IMR-90 (cell line): ENCODE measurements at regions not wholly inside any gene's neighbourhood (a gene's known extent, or its start where the extent isn't known, plus 50 kb on each side); places are given as distances from the start of the nearest gene placed in this dataset.

Source experiments
- ATAC-seq: fragments of 200-7000 bp; cut with Tn5 transposase; 2 replicates; pipeline ENCODE4 v1.9.1; 2020; ENCODE audit warnings: low read depth, mild to moderate bottlenecking, moderate library complexity
- BruUV-seq: library from RNA; stranded (reverse); fragments of 400-500 nt; replicated peaks from 2 replicates; lab custom pipeline; 2021; lab: Mats Ljungman, UMichigan
- CTCF ChIA-PET: fragments of 300-600 bp; formaldehyde crosslinking; extraction: SDS; loops from one replicate; lab custom pipeline; 2021; ENCODE audit warnings: antibody characterized with exemption; lab: Yijun Ruan, JAX
- POLR2A ChIA-PET: fragments of 300-600 bp; sonication (Branson Sonifier 250); formaldehyde crosslinking; loops from one replicate; lab custom pipeline; 2022; ENCODE audit warnings: antibody characterized with exemption; ENCODE audit not compliant: unreplicated experiment; lab: Charles Lee
- DNase-seq: peaks from one replicate; pipeline ENCODE4 v3.0.0; 2013
- H2AFZ ChIP-seq: replicated peaks from 2 replicates; pipeline ENCODE3; 2013; ENCODE audit warnings: low read length, mild to moderate bottlenecking; ENCODE audit not compliant: poor library complexity
- H2AK5ac ChIP-seq: 2 replicates; pipeline ENCODE4 v1.6.1; 2013; ENCODE audit warnings: low read depth, low read length, inconsistent platforms
- H2AK9ac ChIP-seq: replicated peaks from 2 replicates; pipeline ENCODE3; 2013; ENCODE audit warnings: mild to moderate bottlenecking, low read depth, low read length, moderate library complexity; ENCODE audit not compliant: poor library complexity
- H2BK120ac ChIP-seq: 2 replicates; pipeline ENCODE4 v1.6.1; 2013; ENCODE audit warnings: low read depth, low read length, inconsistent platforms
- H2BK15ac ChIP-seq: 3 replicates; pipeline ENCODE4 v1.6.1; 2013; ENCODE audit warnings: low read depth, low read length, inconsistent platforms
- H2BK20ac ChIP-seq: 2 replicates; pipeline ENCODE4 v1.6.1; 2013; ENCODE audit warnings: low read depth, mild to moderate bottlenecking, inconsistent platforms, low read length, moderate library complexity
- H2BK5ac ChIP-seq: 2 replicates; pipeline ENCODE4 v1.6.1; 2013; ENCODE audit warnings: mild to moderate bottlenecking, low read depth, low read length, inconsistent platforms; ENCODE audit not compliant: poor library complexity, severe bottlenecking
- H3K14ac ChIP-seq: replicated peaks from 2 replicates; pipeline ENCODE4 v1.6.1; 2013; ENCODE audit warnings: low read depth, low read length, inconsistent platforms
- H3K18ac ChIP-seq: 2 replicates; pipeline ENCODE4 v1.6.1; 2013; ENCODE audit warnings: low read depth, low read length, control low read depth
- H3K23ac ChIP-seq: 2 replicates; pipeline ENCODE4 v1.6.1; 2013; ENCODE audit warnings: low read depth, low read length, inconsistent platforms
- H3K27ac ChIP-seq: 2 replicates; pipeline ENCODE4 v1.5.1; 2013; ENCODE audit warnings: mild to moderate bottlenecking, control low read depth, low read length; ENCODE audit not compliant: insufficient read depth
- H3K27me3 ChIP-seq: 2 replicates; pipeline ENCODE4 v1.6.1; 2013; ENCODE audit warnings: low read length; ENCODE audit not compliant: control insufficient read depth, insufficient read depth
- H3K36me3 ChIP-seq: 2 replicates; pipeline ENCODE4 v1.6.1; 2013; ENCODE audit warnings: low read length, mixed read lengths; ENCODE audit not compliant: control insufficient read depth, insufficient read depth
- H3K4ac ChIP-seq: 2 replicates; pipeline ENCODE4 v1.6.1; 2013; ENCODE audit warnings: low read depth, low read length, inconsistent platforms
- H3K4me1 ChIP-seq: 2 replicates; pipeline ENCODE4 v1.6.1; 2013; ENCODE audit warnings: low read length, mixed read lengths; ENCODE audit not compliant: control insufficient read depth, insufficient read depth
- H3K4me2 ChIP-seq: 2 replicates; pipeline ENCODE4 v1.6.1; 2013; ENCODE audit warnings: low read depth, mild to moderate bottlenecking, control low read depth, low read length, moderate library complexity
- H3K4me3 ChIP-seq: 2 replicates; pipeline ENCODE4 v1.5.1; 2013; ENCODE audit warnings: low read depth, mild to moderate bottlenecking, control low read depth, low read length, moderate library complexity; ENCODE audit not compliant: insufficient read depth
- H3K56ac ChIP-seq: 2 replicates; pipeline ENCODE4 v1.6.1; 2013; ENCODE audit warnings: low read length, inconsistent platforms; ENCODE audit not compliant: insufficient read depth; ENCODE audit errors: extremely low read depth
- H3K79me1 ChIP-seq, 2 experiments: 2 replicates each; pipeline ENCODE4 v1.6.1; 2013; ENCODE audit warnings: low read length in 2 of 2, inconsistent platforms in 1 of 2, low read depth in 1 of 2
- H3K9ac ChIP-seq: 2 replicates; pipeline ENCODE4 v1.6.1; 2013; ENCODE audit warnings: low read depth, low read length, control low read depth
- H3K9me1 ChIP-seq: 2 replicates; pipeline ENCODE4 v1.6.1; 2013; ENCODE audit warnings: low read length, inconsistent platforms; ENCODE audit not compliant: insufficient read depth
- H3K9me3 ChIP-seq: 2 replicates; pipeline ENCODE4 v1.6.1; 2013; ENCODE audit warnings: low read length; ENCODE audit not compliant: control insufficient read depth, insufficient read depth
- H4K20me1 ChIP-seq: 2 replicates; pipeline ENCODE4 v1.6.1; 2013; ENCODE audit warnings: low read length, inconsistent platforms; ENCODE audit not compliant: insufficient read depth
- H4K5ac ChIP-seq: 2 replicates; pipeline ENCODE4 v1.6.1; 2013; ENCODE audit warnings: mild to moderate bottlenecking, low read depth, low read length, control low read depth
- H4K8ac ChIP-seq, 2 experiments: 2 replicates each; pipeline ENCODE4 v1.6.1; 2013; ENCODE audit warnings: low read depth in 2 of 2, low read length in 2 of 2, control low read depth in 1 of 2, inconsistent platforms in 1 of 2
- H4K91ac ChIP-seq: 2 replicates; pipeline ENCODE4 v1.6.1; 2013; ENCODE audit warnings: low read depth, low read length, inconsistent platforms; ENCODE audit not compliant: insufficient read depth
- BHLHE40 ChIP-seq: fragments of 150-350 bp; IDR thresholded peaks from 2 replicates; pipeline ENCODE4 v1.6.1; 2016; ENCODE audit warnings: mild to moderate bottlenecking, low read depth, low read length
- CEBPB ChIP-seq: IDR thresholded peaks from 2 replicates; pipeline ENCODE4 v1.6.1; 2012; ENCODE audit warnings: low read depth, low read length, improper control_type of control experiment
- CHD1 ChIP-seq: IDR thresholded peaks from 2 replicates; pipeline ENCODE4 v1.6.1; 2012; ENCODE audit warnings: low read depth, low read length, improper control_type of control experiment
- CTCF ChIP-seq: conservative IDR thresholded peaks from 2 replicates; pipeline ENCODE4 v1.5.1; 2012; ENCODE audit warnings: mild to moderate bottlenecking, low read depth, low read length, improper control_type of control experiment
- ELK1 ChIP-seq: fragments of 150-350 bp; IDR thresholded peaks from 2 replicates; pipeline ENCODE4 v1.6.1; 2016; ENCODE audit warnings: low read depth, mild to moderate bottlenecking, low read length, moderate library complexity, borderline replicate concordance
- FOS ChIP-seq: fragments of 150-350 bp; IDR thresholded peaks from 2 replicates; pipeline ENCODE4 v1.6.1; 2016; ENCODE audit warnings: low read depth, low read length
- MAFK ChIP-seq: IDR thresholded peaks from 2 replicates; pipeline ENCODE4 v1.6.1; 2012; ENCODE audit warnings: low read depth, low read length, improper control_type of control experiment
- MAZ ChIP-seq: IDR thresholded peaks from 2 replicates; pipeline ENCODE4 v1.6.1; 2012; ENCODE audit warnings: low read depth, mild to moderate bottlenecking, low read length, improper control_type of control experiment, moderate library complexity, borderline replicate concordance
- MXI1 ChIP-seq: IDR thresholded peaks from 2 replicates; pipeline ENCODE4 v1.6.1; 2012; ENCODE audit warnings: low read depth, mild to moderate bottlenecking, low read length, moderate library complexity, borderline replicate concordance
- NFE2L2 ChIP-seq: fragments of 150-350 bp; IDR thresholded peaks from 2 replicates; pipeline ENCODE4 v1.6.1; 2016; ENCODE audit warnings: low read depth, mild to moderate bottlenecking, low read length
- POLR2A ChIP-seq: IDR thresholded peaks from 2 replicates; pipeline ENCODE4 v1.6.1; 2012; ENCODE audit warnings: mild to moderate bottlenecking, low read depth, low read length
- RAD21 ChIP-seq: IDR thresholded peaks from 2 replicates; pipeline ENCODE4 v1.6.1; 2012; ENCODE audit warnings: low read length, improper control_type of control experiment
- RCOR1 ChIP-seq: IDR thresholded peaks from 2 replicates; pipeline ENCODE4 v1.6.1; 2012; ENCODE audit warnings: mild to moderate bottlenecking, low read length, improper control_type of control experiment; ENCODE audit not compliant: insufficient replicate concordance
- RFX5 ChIP-seq: IDR thresholded peaks from 2 replicates; pipeline ENCODE4 v1.8.0; 2012; ENCODE audit warnings: low read depth, mild to moderate bottlenecking, low read length, moderate library complexity
- SMC3 ChIP-seq: fragments of 150-350 bp; IDR thresholded peaks from 2 replicates; pipeline ENCODE4 v1.6.1; 2016; ENCODE audit warnings: low read depth, mild to moderate bottlenecking, antibody characterized with exemption, low read length, moderate library complexity
- USF2 ChIP-seq: fragments of 150-350 bp; IDR thresholded peaks from 2 replicates; pipeline ENCODE4 v1.6.1; 2017; ENCODE audit warnings: mild to moderate bottlenecking, antibody characterized with exemption, low read length, low read depth
- WGBS, 2 experiments: methylation state at CpG; one replicate each; pipeline versions ENCODE4 v1.1.5 to v1.1.7; 2013; ENCODE audit warnings: missing lambda C conversion rate in 2 of 2; ENCODE audit not compliant: insufficient read length in 1 of 2; ENCODE audit errors: extremely low coverage in 2 of 2; 5-methylcytosine and 5-hydroxymethylcytosine counted together
- dilution Hi-C: fragments of 300-500 bp; cut with HindIII; formaldehyde crosslinking; loops from one replicate; pipeline ENCODE4 v1.14.3; 2018; ENCODE audit warnings: low sequenced_read_pairs; ENCODE audit not compliant: unreplicated experiment
- in situ Hi-C: fragments of 300-500 bp; cut with MboI; formaldehyde crosslinking; loops from 3 replicates; pipeline ENCODE4 v1.14.3; 2019; ENCODE audit warnings: low sequenced_read_pairs, inconsistent platforms, mixed read lengths
- intact Hi-C: fragments of 100-400 bp; cut with micrococcal nuclease; formaldehyde crosslinking; loops from 2 replicates; pipeline ENCODE4 v1.10.0; 2022

DNA sequence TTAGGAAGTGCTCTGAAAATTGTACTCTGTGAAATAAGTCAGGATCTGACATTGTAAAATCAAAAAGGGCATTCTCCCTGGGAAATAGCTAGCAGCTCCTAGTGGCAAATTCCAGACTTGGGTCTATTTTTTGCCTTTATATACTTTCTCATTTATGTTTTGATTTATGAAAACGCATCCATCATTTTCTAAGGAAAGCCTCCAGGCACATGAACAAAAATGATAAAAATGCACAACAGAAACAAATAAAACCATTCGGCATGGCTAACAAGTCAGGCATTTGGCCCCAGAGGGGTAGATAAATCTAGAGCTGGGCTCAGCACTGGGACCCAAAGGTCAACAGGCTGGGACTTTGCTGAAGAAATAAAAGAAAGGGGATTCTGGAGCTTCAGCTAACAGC, 167.0 kb downstream of the BCL11A start:
- H3K9ac ChIP-seq, result no peak overlapping the region
- H3K36me3 ChIP-seq, result no peaks in the 10 kb centered on the region
- DNase-seq, result no peak
- no CpG with 5 or more reads among the region's 2 CpGs for WGBS, 2 experiments
- intact Hi-C loops (no loop called here), in situ Hi-C loops (no loop called here), dilution Hi-C loops (no loop called here)
- H3K4me3 ChIP-seq, result no peak overlapping the region
- no peaks in the 10 kb centered on the region for H4K20me1 ChIP-seq
- H3K14ac ChIP-seq, result no peak overlapping the region
- no peak overlapping the region for H4K5ac ChIP-seq
- no peak overlapping the region for H2AK9ac ChIP-seq
- no peak overlapping the region for H3K4me2 ChIP-seq
- H2BK15ac ChIP-seq, result no peak overlapping the region
- no peak overlapping the region for H4K8ac ChIP-seq
- no peak for ATAC-seq
- no peak overlapping the region for H2AK5ac ChIP-seq
- no peaks in the 10 kb centered on the region for H3K27me3 ChIP-seq
- no peak overlapping the region for H4K91ac ChIP-seq
- CTCF ChIA-PET, result no interaction called here
- no peaks in the 10 kb centered on the region for H3K79me1 ChIP-seq
- H3K9me3 ChIP-seq, result no peaks in the 10 kb centered on the region
- no peak overlapping the region for H2BK20ac ChIP-seq
- H3K18ac ChIP-seq, result no peak overlapping the region
- H2BK5ac ChIP-seq, result no peak overlapping the region
- POLR2A ChIA-PET, result no interaction called here
- H3K4me1 ChIP-seq, result no peaks in the 10 kb centered on the region
- H3K56ac ChIP-seq, result no peak overlapping the region; the same call in 1 of the 2 replicates
- no peak for TF ChIP-seq USF2
- no peak for TF ChIP-seq RAD21
- TF ChIP-seq MAFK, result no peak
- no peak for TF ChIP-seq ELK1
- TF ChIP-seq CEBPB, result no peak
- no peak for TF ChIP-seq MAZ
- TF ChIP-seq CHD1, result no peak
- TF ChIP-seq BHLHE40, result no peak
- TF ChIP-seq SMC3, result no peak
- no peak for TF ChIP-seq FOS
- TF ChIP-seq MXI1, result no peak
- TF ChIP-seq POLR2A, result no peak
- no peak for TF ChIP-seq NFE2L2
- no peak for TF ChIP-seq RFX5
- TF ChIP-seq CTCF, result no peak
- no peak for TF ChIP-seq RCOR1
- no peaks in the 10 kb centered on the region for H3K9me1 ChIP-seq
- H3K27ac ChIP-seq, result no peak overlapping the region
- no peak overlapping the region for H2AFZ ChIP-seq
- no peak overlapping the region for H3K4ac ChIP-seq
- no TSS peak for BruUV-seq
- no peak overlapping the region for H2BK120ac ChIP-seq
- no peak overlapping the region for H3K23ac ChIP-seq
